ENCODE measurements at regions not wholly inside any gene's neighbourhood (a gene's known extent, or its start where the extent isn't known, plus 50 kb on each side); places are given as distances from the start of the nearest gene placed in this dataset.

DNA sequence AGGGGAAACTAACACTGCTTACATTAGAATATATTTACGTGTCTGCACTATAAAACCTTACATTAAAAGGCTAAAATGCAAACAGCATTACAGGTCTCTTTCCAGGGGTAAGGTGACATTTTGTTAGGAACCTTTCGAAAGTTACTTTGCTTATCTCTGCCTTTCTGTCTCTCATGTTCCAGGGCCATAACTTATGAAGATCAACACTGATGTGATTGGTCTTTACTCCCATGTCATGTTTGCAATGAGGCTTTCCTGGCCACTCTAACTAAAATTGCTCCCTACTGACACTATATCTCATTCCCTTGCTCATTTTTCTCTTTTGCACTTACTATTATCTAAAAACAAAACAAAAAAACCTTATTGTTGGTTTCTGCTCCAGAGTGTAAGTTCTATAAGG is 119.0 kb downstream of the JRKL start:
- no peak overlapping the region for H2BK20ac ChIP-seq (ENCODE audit: low read depth, low read length, poor library complexity, severe bottlenecking)
- TF ChIP-seq CTCF (conservative IDR thresholded peaks at IDR 0.05), result no peak
- H3K9me3 ChIP-seq (ENCODE audit: control insufficient read depth, low read depth, low read length), result no peaks in the 10 kb centered on the region
- no peak overlapping the region for H3T11ph ChIP-seq (ENCODE audit: low read length)
- Mint-ChIP-seq H3K36me3 (ENCODE audit: insufficient read depth in 1 of 3, low read depth in 3 of 3) (no peaks in the 10 kb centered on the region), H3K27me3 (ENCODE audit: low read depth) (no peaks in the 10 kb centered on the region), H3K4me1 (no peaks in the 10 kb centered on the region), H3K27ac (no peak overlapping the region), H3K9me3 (no peaks in the 10 kb centered on the region), H3K4me3 (no peak overlapping the region)
- H3K4ac ChIP-seq (ENCODE audit: low read depth, low read length), result no peak overlapping the region
- H3K4me1 ChIP-seq (ENCODE audit: insufficient read depth, low read length), result no peaks in the 10 kb centered on the region
- no peak overlapping the region for H4K5ac ChIP-seq (ENCODE audit: insufficient read length, low read depth, low read length)
- no CpG with 5 or more reads among the region's 2 CpGs for WGBS (ENCODE audit: extremely low coverage, insufficient read length, low lambda C conversion rate)
- no peak overlapping the region for H3K23ac ChIP-seq (ENCODE audit: insufficient read length, low read depth, low read length)
- H3K56ac ChIP-seq (ENCODE audit: insufficient read length, low read depth, low read length), result no peak overlapping the region
- no peak overlapping the region for H2BK120ac ChIP-seq (ENCODE audit: low read depth, low read length, poor library complexity, severe bottlenecking)
- no peaks in the 10 kb centered on the region for H3K79me1 ChIP-seq (ENCODE audit: insufficient read depth, low read depth, low read length, poor library complexity, severe bottlenecking)
- H3K9ac ChIP-seq (ENCODE audit: extremely low read depth, insufficient read length, low read length), result no peak overlapping the region
- H4K91ac ChIP-seq (ENCODE audit: insufficient read length, low read depth, low read length), result no peak overlapping the region
- H3K18ac ChIP-seq (ENCODE audit: insufficient read length, low read depth, low read length), result no peak overlapping the region
- no peaks in the 10 kb centered on the region for H3K27me3 ChIP-seq (ENCODE audit: insufficient read depth, low read length)
- H2BK12ac ChIP-seq (ENCODE audit: insufficient read length, low read depth, low read length), result no peak overlapping the region
- H3K79me2 ChIP-seq (ENCODE audit: insufficient read depth, low read length), result no peaks in the 10 kb centered on the region
- no peak overlapping the region for H2BK5ac ChIP-seq (ENCODE audit: insufficient read length, low read length)
- no peak overlapping the region for H3K27ac ChIP-seq (ENCODE audit: insufficient read length, low read depth, low read length)
- no peaks in the 10 kb centered on the region for H4K20me1 ChIP-seq (ENCODE audit: control insufficient read depth, insufficient read depth, insufficient read length)
- no peak overlapping the region for H3K14ac ChIP-seq (ENCODE audit: insufficient read depth, low read length)
- H4K8ac ChIP-seq (replicated peaks; ENCODE audit: insufficient read length, low read depth, low read length), result no peak overlapping the region
- H3K4me2 ChIP-seq (ENCODE audit: insufficient read depth, insufficient read length, low read length), result no peak overlapping the region
- no peaks in the 10 kb centered on the region for H3K23me2 ChIP-seq (ENCODE audit: insufficient read length, low read depth, low read length, poor library complexity, severe bottlenecking)
- H2AK5ac ChIP-seq (ENCODE audit: insufficient read length, low read length), result no peak overlapping the region
- H2AFZ ChIP-seq (ENCODE audit: low read length), result no peak overlapping the region
- no peak for DNase-seq
- no peak overlapping the region for H2BK15ac ChIP-seq (ENCODE audit: low read depth, low read length)
